DOHH2 (cell line): ENCODE measurements at regions not wholly inside any gene's neighbourhood (a gene's known extent, or its start where the extent isn't known, plus 50 kb on each side); places are given as distances from the start of the nearest gene placed in this dataset.

ENCODE experiments used
- H3F3A ChIP-seq: fragments of 200-600 bp; sonication (generic), shearing (Covaris generic); 2 replicates; pipeline ENCODE4 v1.6.0; 2016; ENCODE audit warnings: antibody characterized with exemption, mild to moderate bottlenecking; ENCODE audit not compliant: control insufficient read depth, insufficient read depth
- H3K27ac ChIP-seq: fragments of 200-600 bp; sonication (generic); 2 replicates; pipeline ENCODE4 v1.5.1; 2014; ENCODE audit warnings: low read depth, mild to moderate bottlenecking, low read length, moderate library complexity
- H3K27me3 ChIP-seq: fragments of 200-600 bp; sonication (generic); 2 replicates; pipeline ENCODE4 v1.6.1; 2014; ENCODE audit warnings: mild to moderate bottlenecking, low read length, mixed read lengths; ENCODE audit not compliant: control insufficient read depth
- H3K36me3 ChIP-seq: fragments of 200-600 bp; sonication (generic); 2 replicates; pipeline ENCODE4 v1.6.1; 2014; ENCODE audit warnings: mild to moderate bottlenecking, low read length, moderate library complexity, mixed read lengths; ENCODE audit not compliant: control insufficient read depth
- H3K4me1 ChIP-seq: fragments of 200-600 bp; sonication (generic); 2 replicates; pipeline ENCODE4 v1.6.1; 2014; ENCODE audit warnings: mild to moderate bottlenecking, low read length, mixed read lengths; ENCODE audit not compliant: control insufficient read depth
- H3K4me2 ChIP-seq: fragments of 200-600 bp; sonication (generic); 2 replicates; pipeline ENCODE4 v1.6.0; 2014; ENCODE audit warnings: mild to moderate bottlenecking, low read length, moderate library complexity
- H3K4me3 ChIP-seq: fragments of 200-600 bp; sonication (generic); 2 replicates; pipeline ENCODE4 v1.5.1; 2014; ENCODE audit warnings: mild to moderate bottlenecking, low read length, mixed read lengths
- H3K79me2 ChIP-seq: fragments of 200-600 bp; sonication (generic); 2 replicates; pipeline ENCODE4 v1.6.1; 2014; ENCODE audit warnings: mild to moderate bottlenecking, low read length, mixed read lengths; ENCODE audit not compliant: control insufficient read depth
- H3K9me2 ChIP-seq: fragments of 200-600 bp; sonication (generic); replicated peaks from 2 replicates; pipeline ENCODE4 v1.6.1; 2014; ENCODE audit warnings: mild to moderate bottlenecking, low read length, mixed read lengths; ENCODE audit not compliant: control insufficient read depth
- H3K9me3 ChIP-seq: fragments of 200-600 bp; sonication (generic); 2 replicates; pipeline ENCODE4 v1.6.1; 2014; ENCODE audit warnings: antibody characterized with exemption, low read length, mixed read lengths; ENCODE audit not compliant: control insufficient read depth, insufficient read depth
- H4K20me1 ChIP-seq: fragments of 200-600 bp; sonication (generic); 2 replicates; pipeline ENCODE4 v1.6.0; 2014; ENCODE audit warnings: low read depth, mild to moderate bottlenecking, antibody characterized with exemption, low read length, moderate library complexity; ENCODE audit not compliant: control insufficient read depth, insufficient read depth
- EZH2phosphoT487 ChIP-seq: fragments of 200-600 bp; sonication (generic); IDR thresholded peaks from 2 replicates; pipeline ENCODE4 v1.6.1; 2017; ENCODE audit warnings: borderline replicate concordance, mild to moderate bottlenecking, antibody characterized with exemption, low read length, moderate library complexity, mixed read lengths
- TF ChIP-seq, protein P1 (sequence below): fragments of 200-600 bp; sonication (generic); IDR thresholded peaks from one replicate; pipeline ENCODE4 v1.5.1; 2014; ENCODE audit warnings: antibody characterized with exemption, mild to moderate bottlenecking, low read depth, low read length; ENCODE audit not compliant: poor library complexity, severe bottlenecking

GRCh38 chr3:104696470-104696869 is 670.2 kb upstream of the ALCAM start:
- TF ChIP-seq EZH2phosphoT487 = no peak
- TF ChIP-seq, protein P1, sequence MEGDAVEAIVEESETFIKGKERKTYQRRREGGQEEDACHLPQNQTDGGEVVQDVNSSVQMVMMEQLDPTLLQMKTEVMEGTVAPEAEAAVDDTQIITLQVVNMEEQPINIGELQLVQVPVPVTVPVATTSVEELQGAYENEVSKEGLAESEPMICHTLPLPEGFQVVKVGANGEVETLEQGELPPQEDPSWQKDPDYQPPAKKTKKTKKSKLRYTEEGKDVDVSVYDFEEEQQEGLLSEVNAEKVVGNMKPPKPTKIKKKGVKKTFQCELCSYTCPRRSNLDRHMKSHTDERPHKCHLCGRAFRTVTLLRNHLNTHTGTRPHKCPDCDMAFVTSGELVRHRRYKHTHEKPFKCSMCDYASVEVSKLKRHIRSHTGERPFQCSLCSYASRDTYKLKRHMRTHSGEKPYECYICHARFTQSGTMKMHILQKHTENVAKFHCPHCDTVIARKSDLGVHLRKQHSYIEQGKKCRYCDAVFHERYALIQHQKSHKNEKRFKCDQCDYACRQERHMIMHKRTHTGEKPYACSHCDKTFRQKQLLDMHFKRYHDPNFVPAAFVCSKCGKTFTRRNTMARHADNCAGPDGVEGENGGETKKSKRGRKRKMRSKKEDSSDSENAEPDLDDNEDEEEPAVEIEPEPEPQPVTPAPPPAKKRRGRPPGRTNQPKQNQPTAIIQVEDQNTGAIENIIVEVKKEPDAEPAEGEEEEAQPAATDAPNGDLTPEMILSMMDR = no peak
- no peaks in the 10 kb centered on the region for H4K20me1 ChIP-seq
- H3K9me3 ChIP-seq = no peaks in the 10 kb centered on the region
- no peaks in the 10 kb centered on the region for H3K27me3 ChIP-seq
- H3K27ac ChIP-seq = no peak overlapping the region
- no peaks in the 10 kb centered on the region for H3K9me2 ChIP-seq
- no peaks in the 10 kb centered on the region for H3K36me3 ChIP-seq
- H3K4me3 ChIP-seq = no peak overlapping the region
- H3K79me2 ChIP-seq = no peaks in the 10 kb centered on the region
- no peaks in the 10 kb centered on the region for H3K4me1 ChIP-seq
- H3K4me2 ChIP-seq = no peak overlapping the region
- H3F3A ChIP-seq = no peaks in the 10 kb centered on the region

GRCh38 chr3:104711406-104711805 is 655.3 kb upstream of the ALCAM start:
- no peak overlapping the region for H3K4me2 ChIP-seq
- no peaks in the 10 kb centered on the region for H3K9me3 ChIP-seq
- H3K27me3 ChIP-seq = no peaks in the 10 kb centered on the region
- no peak for TF ChIP-seq EZH2phosphoT487
- TF ChIP-seq, protein P1 = no peak
- no peak overlapping the region for H3K4me3 ChIP-seq
- H3K27ac ChIP-seq = no peak overlapping the region
- no peaks in the 10 kb centered on the region for H3K36me3 ChIP-seq
- H3K4me1 ChIP-seq = no peaks in the 10 kb centered on the region
- no peaks in the 10 kb centered on the region for H3F3A ChIP-seq
- H3K79me2 ChIP-seq = no peaks in the 10 kb centered on the region
- no peaks in the 10 kb centered on the region for H4K20me1 ChIP-seq
- H3K9me2 ChIP-seq = no peaks in the 10 kb centered on the region

GRCh38 chr3:104715972-104716371 is 650.7 kb upstream of the ALCAM start:
- H3K4me3 ChIP-seq = no peak overlapping the region
- H3K9me2 ChIP-seq = no peaks in the 10 kb centered on the region
- H3K4me2 ChIP-seq = no peak overlapping the region
- H3K4me1 ChIP-seq = peaks cover 22% of the 10 kb centered on the region
- no peaks in the 10 kb centered on the region for H4K20me1 ChIP-seq
- no peaks in the 10 kb centered on the region for H3F3A ChIP-seq
- H3K27me3 ChIP-seq = no peaks in the 10 kb centered on the region
- no peaks in the 10 kb centered on the region for H3K9me3 ChIP-seq
- TF ChIP-seq, protein P1 = no peak
- no peak for TF ChIP-seq EZH2phosphoT487
- H3K27ac ChIP-seq = no peak overlapping the region
- H3K79me2 ChIP-seq = no peaks in the 10 kb centered on the region
- H3K36me3 ChIP-seq = no peaks in the 10 kb centered on the region

- peaks cover 24% of the 10 kb centered on the region for H3K4me1 ChIP-seq
- peak overlapping the region; percentile 45 for H3K4me2 ChIP-seq
- peak overlapping the region; percentile 36 for H3K4me3 ChIP-seq
- H3K9me3 ChIP-seq = no peaks in the 10 kb centered on the region
- no peaks in the 10 kb centered on the region for H3K36me3 ChIP-seq
- no peaks in the 10 kb centered on the region for H3K27me3 ChIP-seq
- no peaks in the 10 kb centered on the region for H4K20me1 ChIP-seq
- H3K9me2 ChIP-seq = no peaks in the 10 kb centered on the region
- peak overlapping the region; percentile 41 for H3K27ac ChIP-seq
- TF ChIP-seq EZH2phosphoT487 = no peak
- TF ChIP-seq, protein P1 = no peak
- no peaks in the 10 kb centered on the region for H3F3A ChIP-seq
- no peaks in the 10 kb centered on the region for H3K79me2 ChIP-seq
Measured at GRCh38 chr3:104717828-104718196, 648.9 kb upstream of the ALCAM start.
